HCT116 (cell line): ENCODE measurements at regions not wholly inside any gene's neighbourhood (a gene's known extent, or its start where the extent isn't known, plus 50 kb on each side); places are given as distances from the start of the nearest gene placed in this dataset.

Experiments
- CBX3 ChIP-seq: IDR thresholded peaks from 2 replicates; pipeline ENCODE4 v1.6.1; 2012; ENCODE audit warnings: low read depth
- CEBPB ChIP-seq: IDR thresholded peaks from 2 replicates; pipeline ENCODE4 v1.6.1; 2012; ENCODE audit warnings: low read depth
- EZH2 ChIP-seq: fragments of 200-600 bp; sonication (generic); IDR thresholded peaks from 2 replicates; pipeline ENCODE4 v1.6.1; 2017; ENCODE audit warnings: antibody characterized with exemption, mixed run types
- EZH2phosphoT487 ChIP-seq: fragments of 200-600 bp; IDR thresholded peaks from 2 replicates; pipeline ENCODE4 v1.6.1; 2018; ENCODE audit warnings: antibody characterized with exemption, borderline replicate concordance
- JUND ChIP-seq: IDR thresholded peaks from 2 replicates; pipeline ENCODE4 v1.6.1; 2012
- POLR2A ChIP-seq: IDR thresholded peaks from 2 replicates; pipeline ENCODE4 v1.7.0; 2011; ENCODE audit warnings: borderline replicate concordance; ENCODE audit not compliant: insufficient read depth, insufficient read length; ENCODE audit errors: extremely low read depth
- POLR2AphosphoS5 ChIP-seq: IDR thresholded peaks from 2 replicates; pipeline ENCODE4 v1.6.1; 2011; ENCODE audit warnings: mild to moderate bottlenecking, low read depth, low read length, moderate library complexity
- SP1 ChIP-seq: IDR thresholded peaks from 2 replicates; pipeline ENCODE4 v1.6.1; 2012; ENCODE audit warnings: low read depth
- YY1 ChIP-seq: IDR thresholded peaks from 2 replicates; pipeline ENCODE4 v1.6.1; 2011; ENCODE audit warnings: low read length, low read depth, moderate library complexity, mild to moderate bottlenecking; ENCODE audit not compliant: insufficient replicate concordance; ENCODE audit errors: extremely low read depth
- TF ChIP-seq, protein P1 (sequence below): IDR thresholded peaks from 2 replicates; pipeline ENCODE4 v1.6.1; 2012
- TF ChIP-seq, protein P2 (sequence below), 3 experiments: fragments of 200-600 bp in 1 of 3; sonication (generic) in 1 of 3; IDR thresholded peaks in 2 of 3; conservative IDR thresholded peaks in 1 of 3; 2 replicates each; pipeline ENCODE4 v1.5.1; 2012 to 2017; ENCODE audit warnings: low read depth in 2 of 3, low read length in 2 of 3, antibody characterized with exemption in 1 of 3, borderline replicate concordance in 1 of 3, control low read depth in 1 of 3, mild to moderate bottlenecking in 1 of 3, mixed read lengths in 1 of 3, mixed run types in 1 of 3, moderate library complexity in 1 of 3; ENCODE audit not compliant: insufficient read depth in 1 of 3
- TF ChIP-seq, protein P3 (sequence below): IDR thresholded peaks from 2 replicates; pipeline ENCODE4 v1.6.1; 2012; ENCODE audit warnings: low read depth
- TF ChIP-seq, protein P4 (sequence below): IDR thresholded peaks from 2 replicates; pipeline ENCODE4 v1.6.1; 2011; ENCODE audit warnings: mild to moderate bottlenecking, low read length, moderate library complexity; ENCODE audit not compliant: insufficient replicate concordance; ENCODE audit errors: extremely low read depth

DNA sequence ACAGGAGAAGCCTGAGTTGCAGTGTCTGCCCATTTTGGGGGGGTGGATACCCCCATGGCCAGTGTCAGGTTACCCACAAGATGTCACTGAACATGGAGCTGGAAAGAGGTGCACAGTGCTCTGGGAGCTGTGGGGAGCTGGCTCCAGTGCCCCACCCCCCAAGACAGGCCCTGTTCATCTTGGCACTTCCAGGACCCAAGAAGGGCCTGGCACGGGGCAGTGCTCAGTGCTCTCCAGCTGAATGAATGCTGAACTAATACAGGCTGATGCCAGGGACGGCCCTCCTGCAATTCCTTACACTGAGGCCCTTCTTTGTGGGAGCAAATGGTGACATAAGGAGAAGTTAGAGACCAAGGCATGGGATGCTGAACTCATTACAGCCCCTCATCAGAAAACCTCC is 163.4 kb upstream of the GLI2 start:
- TF ChIP-seq, protein P1, sequence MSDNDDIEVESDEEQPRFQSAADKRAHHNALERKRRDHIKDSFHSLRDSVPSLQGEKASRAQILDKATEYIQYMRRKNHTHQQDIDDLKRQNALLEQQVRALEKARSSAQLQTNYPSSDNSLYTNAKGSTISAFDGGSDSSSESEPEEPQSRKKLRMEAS = no peak
- TF ChIP-seq, protein P2, sequence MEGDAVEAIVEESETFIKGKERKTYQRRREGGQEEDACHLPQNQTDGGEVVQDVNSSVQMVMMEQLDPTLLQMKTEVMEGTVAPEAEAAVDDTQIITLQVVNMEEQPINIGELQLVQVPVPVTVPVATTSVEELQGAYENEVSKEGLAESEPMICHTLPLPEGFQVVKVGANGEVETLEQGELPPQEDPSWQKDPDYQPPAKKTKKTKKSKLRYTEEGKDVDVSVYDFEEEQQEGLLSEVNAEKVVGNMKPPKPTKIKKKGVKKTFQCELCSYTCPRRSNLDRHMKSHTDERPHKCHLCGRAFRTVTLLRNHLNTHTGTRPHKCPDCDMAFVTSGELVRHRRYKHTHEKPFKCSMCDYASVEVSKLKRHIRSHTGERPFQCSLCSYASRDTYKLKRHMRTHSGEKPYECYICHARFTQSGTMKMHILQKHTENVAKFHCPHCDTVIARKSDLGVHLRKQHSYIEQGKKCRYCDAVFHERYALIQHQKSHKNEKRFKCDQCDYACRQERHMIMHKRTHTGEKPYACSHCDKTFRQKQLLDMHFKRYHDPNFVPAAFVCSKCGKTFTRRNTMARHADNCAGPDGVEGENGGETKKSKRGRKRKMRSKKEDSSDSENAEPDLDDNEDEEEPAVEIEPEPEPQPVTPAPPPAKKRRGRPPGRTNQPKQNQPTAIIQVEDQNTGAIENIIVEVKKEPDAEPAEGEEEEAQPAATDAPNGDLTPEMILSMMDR (IDR thresholded peaks at IDR 0.05 in 2 of 3, conservative IDR thresholded peaks at IDR 0.05 in 1 of 3; ENCODE audit: borderline replicate concordance in 1 of 3, insufficient read depth in 1 of 3, low read depth in 2 of 3, low read length in 2 of 3) = no peak
- TF ChIP-seq POLR2A (no peak), CEBPB (no peak), POLR2AphosphoS5 (no peak), EZH2 (no peak), YY1 (no peak), CBX3 (no peak), EZH2phosphoT487 (no peak), SP1 (no peak), JUND (no peak)
- TF ChIP-seq, protein P3, sequence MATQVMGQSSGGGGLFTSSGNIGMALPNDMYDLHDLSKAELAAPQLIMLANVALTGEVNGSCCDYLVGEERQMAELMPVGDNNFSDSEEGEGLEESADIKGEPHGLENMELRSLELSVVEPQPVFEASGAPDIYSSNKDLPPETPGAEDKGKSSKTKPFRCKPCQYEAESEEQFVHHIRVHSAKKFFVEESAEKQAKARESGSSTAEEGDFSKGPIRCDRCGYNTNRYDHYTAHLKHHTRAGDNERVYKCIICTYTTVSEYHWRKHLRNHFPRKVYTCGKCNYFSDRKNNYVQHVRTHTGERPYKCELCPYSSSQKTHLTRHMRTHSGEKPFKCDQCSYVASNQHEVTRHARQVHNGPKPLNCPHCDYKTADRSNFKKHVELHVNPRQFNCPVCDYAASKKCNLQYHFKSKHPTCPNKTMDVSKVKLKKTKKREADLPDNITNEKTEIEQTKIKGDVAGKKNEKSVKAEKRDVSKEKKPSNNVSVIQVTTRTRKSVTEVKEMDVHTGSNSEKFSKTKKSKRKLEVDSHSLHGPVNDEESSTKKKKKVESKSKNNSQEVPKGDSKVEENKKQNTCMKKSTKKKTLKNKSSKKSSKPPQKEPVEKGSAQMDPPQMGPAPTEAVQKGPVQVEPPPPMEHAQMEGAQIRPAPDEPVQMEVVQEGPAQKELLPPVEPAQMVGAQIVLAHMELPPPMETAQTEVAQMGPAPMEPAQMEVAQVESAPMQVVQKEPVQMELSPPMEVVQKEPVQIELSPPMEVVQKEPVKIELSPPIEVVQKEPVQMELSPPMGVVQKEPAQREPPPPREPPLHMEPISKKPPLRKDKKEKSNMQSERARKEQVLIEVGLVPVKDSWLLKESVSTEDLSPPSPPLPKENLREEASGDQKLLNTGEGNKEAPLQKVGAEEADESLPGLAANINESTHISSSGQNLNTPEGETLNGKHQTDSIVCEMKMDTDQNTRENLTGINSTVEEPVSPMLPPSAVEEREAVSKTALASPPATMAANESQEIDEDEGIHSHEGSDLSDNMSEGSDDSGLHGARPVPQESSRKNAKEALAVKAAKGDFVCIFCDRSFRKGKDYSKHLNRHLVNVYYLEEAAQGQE = no peak
- TF ChIP-seq, protein P4, sequence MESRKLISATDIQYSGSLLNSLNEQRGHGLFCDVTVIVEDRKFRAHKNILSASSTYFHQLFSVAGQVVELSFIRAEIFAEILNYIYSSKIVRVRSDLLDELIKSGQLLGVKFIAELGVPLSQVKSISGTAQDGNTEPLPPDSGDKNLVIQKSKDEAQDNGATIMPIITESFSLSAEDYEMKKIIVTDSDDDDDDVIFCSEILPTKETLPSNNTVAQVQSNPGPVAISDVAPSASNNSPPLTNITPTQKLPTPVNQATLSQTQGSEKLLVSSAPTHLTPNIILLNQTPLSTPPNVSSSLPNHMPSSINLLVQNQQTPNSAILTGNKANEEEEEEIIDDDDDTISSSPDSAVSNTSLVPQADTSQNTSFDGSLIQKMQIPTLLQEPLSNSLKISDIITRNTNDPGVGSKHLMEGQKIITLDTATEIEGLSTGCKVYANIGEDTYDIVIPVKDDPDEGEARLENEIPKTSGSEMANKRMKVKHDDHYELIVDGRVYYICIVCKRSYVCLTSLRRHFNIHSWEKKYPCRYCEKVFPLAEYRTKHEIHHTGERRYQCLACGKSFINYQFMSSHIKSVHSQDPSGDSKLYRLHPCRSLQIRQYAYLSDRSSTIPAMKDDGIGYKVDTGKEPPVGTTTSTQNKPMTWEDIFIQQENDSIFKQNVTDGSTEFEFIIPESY = no peak
